ENCODE measurements at regions not wholly inside any gene's neighbourhood (a gene's known extent, or its start where the extent isn't known, plus 50 kb on each side); places are given as distances from the start of the nearest gene placed in this dataset.

GRCh38 chr1:189350983-189351616 is 1126.6 kb downstream of the BRINP3 start:
- no peak for DNase-seq (ENCODE audit: extremely low read depth, insufficient read length)
- Histone ChIP-seq H3K36me3 (ENCODE audit: control insufficient read depth, insufficient read depth, low read length) (no peaks in the 10 kb centered on the region), H3K27me3 (replicated peaks; ENCODE audit: control insufficient read depth, insufficient read depth, low read length) (no peaks in the 10 kb centered on the region), H3K4me3 (replicated peaks; ENCODE audit: low read depth, low read length) (no peak overlapping the region)
- TF ChIP-seq, protein P1, sequence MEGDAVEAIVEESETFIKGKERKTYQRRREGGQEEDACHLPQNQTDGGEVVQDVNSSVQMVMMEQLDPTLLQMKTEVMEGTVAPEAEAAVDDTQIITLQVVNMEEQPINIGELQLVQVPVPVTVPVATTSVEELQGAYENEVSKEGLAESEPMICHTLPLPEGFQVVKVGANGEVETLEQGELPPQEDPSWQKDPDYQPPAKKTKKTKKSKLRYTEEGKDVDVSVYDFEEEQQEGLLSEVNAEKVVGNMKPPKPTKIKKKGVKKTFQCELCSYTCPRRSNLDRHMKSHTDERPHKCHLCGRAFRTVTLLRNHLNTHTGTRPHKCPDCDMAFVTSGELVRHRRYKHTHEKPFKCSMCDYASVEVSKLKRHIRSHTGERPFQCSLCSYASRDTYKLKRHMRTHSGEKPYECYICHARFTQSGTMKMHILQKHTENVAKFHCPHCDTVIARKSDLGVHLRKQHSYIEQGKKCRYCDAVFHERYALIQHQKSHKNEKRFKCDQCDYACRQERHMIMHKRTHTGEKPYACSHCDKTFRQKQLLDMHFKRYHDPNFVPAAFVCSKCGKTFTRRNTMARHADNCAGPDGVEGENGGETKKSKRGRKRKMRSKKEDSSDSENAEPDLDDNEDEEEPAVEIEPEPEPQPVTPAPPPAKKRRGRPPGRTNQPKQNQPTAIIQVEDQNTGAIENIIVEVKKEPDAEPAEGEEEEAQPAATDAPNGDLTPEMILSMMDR (IDR thresholded peaks at IDR 0.05; ENCODE audit: insufficient read depth, low read length, poor library complexity, severe bottlenecking): no peak

DNA sequence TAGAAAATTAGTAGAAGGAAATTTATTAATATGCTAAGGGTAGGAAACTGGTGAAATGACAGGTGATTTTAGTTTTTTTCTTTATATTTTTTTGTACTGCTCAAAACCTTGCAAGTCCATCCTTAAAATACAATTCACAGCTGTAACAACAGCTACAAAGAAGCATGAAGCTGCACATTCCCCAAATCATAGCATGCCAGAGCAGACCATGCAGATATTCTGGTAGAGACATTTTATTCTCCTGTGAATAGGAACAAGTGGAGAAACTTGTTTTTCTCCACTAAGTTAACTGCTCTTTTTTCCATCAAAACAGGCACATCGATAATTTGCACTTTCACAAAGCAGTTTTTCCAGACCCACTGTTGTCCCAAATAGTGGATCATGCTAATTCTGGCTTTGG is 1125.7 kb downstream of the BRINP3 start:
- no peaks in the 10 kb centered on the region for H3K27me3 ChIP-seq (replicated peaks; ENCODE audit: control insufficient read depth, insufficient read depth, low read length)
- no peak overlapping the region for H3K4me3 ChIP-seq (replicated peaks; ENCODE audit: low read depth, low read length)
- no peaks in the 10 kb centered on the region for H3K36me3 ChIP-seq (ENCODE audit: control insufficient read depth, insufficient read depth, low read length)
- TF ChIP-seq, protein P1 (IDR thresholded peaks at IDR 0.05; ENCODE audit: insufficient read depth, low read length, poor library complexity, severe bottlenecking): no peak
- no peak for DNase-seq (ENCODE audit: extremely low read depth, insufficient read length)

DNA sequence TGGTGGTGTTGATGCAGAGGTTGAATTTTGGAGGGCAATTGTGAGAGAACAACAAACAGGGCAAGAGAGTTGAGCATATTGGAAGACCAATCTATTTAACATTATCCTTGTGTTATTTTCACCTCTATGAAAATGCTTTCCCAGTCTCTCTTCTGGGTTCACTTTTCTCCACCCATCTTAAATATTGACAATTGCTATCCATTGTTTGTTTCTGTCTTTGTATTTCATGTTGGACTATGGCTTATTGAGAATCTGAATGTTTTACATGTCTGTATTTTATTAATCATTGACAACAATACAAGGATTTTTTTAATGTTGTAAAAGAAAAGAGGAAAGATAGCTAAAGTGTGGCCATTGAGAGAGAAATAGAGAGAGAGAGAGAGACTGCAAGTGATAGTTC is 1121.5 kb downstream of the BRINP3 start:
- Histone ChIP-seq H3K27me3 (replicated peaks; ENCODE audit: control insufficient read depth, insufficient read depth, low read length) (no peaks in the 10 kb centered on the region), H3K36me3 (ENCODE audit: control insufficient read depth, insufficient read depth, low read length) (no peaks in the 10 kb centered on the region), H3K4me3 (replicated peaks; ENCODE audit: low read depth, low read length) (no peak overlapping the region)
- TF ChIP-seq, protein P1 (IDR thresholded peaks at IDR 0.05; ENCODE audit: insufficient read depth, low read length, poor library complexity, severe bottlenecking): no peak
- DNase-seq (ENCODE audit: extremely low read depth, insufficient read length): no peak

- DNase-seq (ENCODE audit: extremely low read depth, insufficient read length): no peak
These were observed 1120.3 kb downstream of the BRINP3 start for GRCh38 chr1:189357317-189357716.

GRCh38 chr1:189369612-189370011 is 1108.1 kb downstream of the BRINP3 start:
- no peaks in the 10 kb centered on the region for H3K27me3 ChIP-seq (replicated peaks; ENCODE audit: control insufficient read depth, insufficient read depth, low read length)
- DNase-seq (ENCODE audit: extremely low read depth, insufficient read length): no peak
- TF ChIP-seq, protein P1 (IDR thresholded peaks at IDR 0.05; ENCODE audit: insufficient read depth, low read length, poor library complexity, severe bottlenecking): no peak
- H3K4me3 ChIP-seq (replicated peaks; ENCODE audit: low read depth, low read length): no peak overlapping the region
- H3K36me3 ChIP-seq (ENCODE audit: control insufficient read depth, insufficient read depth, low read length): no peaks in the 10 kb centered on the region

More at GRCh38 chr1:189357317-189357716, 1120.3 kb downstream of the BRINP3 start:
- Histone ChIP-seq H3K36me3 (ENCODE audit: control insufficient read depth, insufficient read depth, low read length) (no peaks in the 10 kb centered on the region), H3K27me3 (replicated peaks; ENCODE audit: control insufficient read depth, insufficient read depth, low read length) (no peaks in the 10 kb centered on the region), H3K4me3 (replicated peaks; ENCODE audit: low read depth, low read length) (no peak overlapping the region)
- TF ChIP-seq, protein P1 (IDR thresholded peaks at IDR 0.05; ENCODE audit: insufficient read depth, low read length, poor library complexity, severe bottlenecking): no peak

DNA sequence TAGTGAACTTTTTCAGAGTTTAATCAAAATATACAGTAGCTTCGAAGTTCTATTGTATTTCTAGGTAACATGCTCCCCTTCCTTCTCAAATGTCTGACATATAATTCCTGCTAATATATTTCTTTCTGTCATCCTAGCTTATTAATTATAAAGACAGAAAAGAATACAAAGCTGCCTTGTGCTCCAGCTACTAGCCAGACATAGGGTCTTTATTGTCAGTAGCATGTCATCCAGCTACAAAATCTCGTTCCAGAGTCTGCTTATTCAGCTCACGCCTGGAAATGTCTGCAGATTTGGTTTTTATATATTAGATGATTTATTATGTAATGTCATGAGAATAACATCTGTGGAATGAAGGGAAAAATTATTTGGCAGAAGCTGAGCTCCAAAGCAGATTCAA is 1102.8 kb downstream of the BRINP3 start:
- no peak for DNase-seq (ENCODE audit: extremely low read depth, insufficient read length)
- Histone ChIP-seq H3K27me3 (replicated peaks; ENCODE audit: control insufficient read depth, insufficient read depth, low read length) (no peaks in the 10 kb centered on the region), H3K4me3 (replicated peaks; ENCODE audit: low read depth, low read length) (no peak overlapping the region), H3K36me3 (ENCODE audit: control insufficient read depth, insufficient read depth, low read length) (no peaks in the 10 kb centered on the region)
- TF ChIP-seq, protein P1 (IDR thresholded peaks at IDR 0.05; ENCODE audit: insufficient read depth, low read length, poor library complexity, severe bottlenecking): no peak

Data from GM06990 (cell line).